AG09309 (cell line): ENCODE measurements at regions not wholly inside any gene's neighbourhood (a gene's known extent, or its start where the extent isn't known, plus 50 kb on each side); places are given as distances from the start of the nearest gene placed in this dataset.

Experiments
- DNase-seq: peaks from one replicate; pipeline ENCODE4 v3.0.0-alpha.2; 2010; ENCODE audit warnings: low read depth
- H3K4me3 ChIP-seq: 2 replicates; pipeline ENCODE4 v1.5.1; 2011; ENCODE audit warnings: mild to moderate bottlenecking, low read depth, low read length, moderate library complexity; ENCODE audit not compliant: control insufficient read depth
- CTCF ChIP-seq: IDR thresholded peaks from 2 replicates; pipeline ENCODE4 v1.5.1; 2011; ENCODE audit warnings: mild to moderate bottlenecking, low read depth, low read length, inconsistent platforms; ENCODE audit not compliant: insufficient read depth, control insufficient read depth; ENCODE audit errors: missing control alignments

DNA sequence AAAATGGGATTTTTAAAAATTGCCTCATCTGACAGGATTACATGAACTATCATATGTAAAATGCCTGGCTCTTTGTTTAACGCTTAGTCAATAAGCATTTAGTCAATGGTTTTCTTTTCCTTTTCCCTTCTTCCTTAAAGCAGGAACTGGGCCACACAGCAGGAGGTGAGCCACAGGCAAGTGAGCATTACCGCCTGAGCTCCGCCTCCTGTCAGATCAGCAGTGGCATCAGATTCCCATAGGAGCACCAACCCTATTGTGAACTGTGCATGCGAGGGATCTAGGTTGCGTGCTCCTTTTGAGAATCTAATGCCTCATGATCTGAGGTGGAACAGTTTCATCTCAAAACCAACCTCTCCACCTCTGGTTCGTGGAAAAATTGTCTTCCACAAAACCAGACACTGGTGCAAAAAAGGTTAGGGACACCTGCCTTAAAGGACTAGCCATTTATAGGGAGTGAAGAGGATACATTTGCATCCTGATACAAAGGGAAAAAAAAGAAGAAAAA is 306.1 kb downstream of the FBXW7 start:
- TF ChIP-seq CTCF, result no peak
- no peak overlapping the region for H3K4me3 ChIP-seq
- no peak for DNase-seq

DNA sequence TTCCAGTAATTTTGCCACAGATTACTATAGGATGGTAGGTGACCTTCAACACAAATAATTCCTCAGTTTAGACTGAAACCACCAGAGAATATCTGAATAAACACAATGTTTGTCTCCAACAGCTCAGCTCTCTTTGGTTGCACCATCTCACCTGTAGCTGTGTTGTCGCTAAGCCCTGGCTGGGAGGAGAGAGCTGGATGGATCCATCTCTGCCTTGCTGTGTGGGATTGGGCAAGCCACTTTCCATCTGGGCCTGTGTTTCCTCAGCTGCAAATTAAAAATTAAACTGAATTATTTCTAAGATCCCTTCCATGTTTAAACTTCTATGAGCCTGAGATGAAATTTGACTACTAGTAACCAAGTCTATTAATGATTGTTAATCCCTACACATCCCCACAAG is 310.2 kb downstream of the FBXW7 start:
- no peak for DNase-seq
- H3K4me3 ChIP-seq, result no peak overlapping the region
- TF ChIP-seq CTCF, result no peak

- no peak for DNase-seq
- no peak overlapping the region for H3K4me3 ChIP-seq
- TF ChIP-seq CTCF, result no peak
These were observed 311.0 kb downstream of the FBXW7 start for GRCh38 chr4:152224721-152225420.

- no peak for TF ChIP-seq CTCF
- DNase-seq, result no peak
- H3K4me3 ChIP-seq, result no peak overlapping the region
These were observed 311.7 kb downstream of the FBXW7 start for GRCh38 chr4:152224223-152224622.

DNA sequence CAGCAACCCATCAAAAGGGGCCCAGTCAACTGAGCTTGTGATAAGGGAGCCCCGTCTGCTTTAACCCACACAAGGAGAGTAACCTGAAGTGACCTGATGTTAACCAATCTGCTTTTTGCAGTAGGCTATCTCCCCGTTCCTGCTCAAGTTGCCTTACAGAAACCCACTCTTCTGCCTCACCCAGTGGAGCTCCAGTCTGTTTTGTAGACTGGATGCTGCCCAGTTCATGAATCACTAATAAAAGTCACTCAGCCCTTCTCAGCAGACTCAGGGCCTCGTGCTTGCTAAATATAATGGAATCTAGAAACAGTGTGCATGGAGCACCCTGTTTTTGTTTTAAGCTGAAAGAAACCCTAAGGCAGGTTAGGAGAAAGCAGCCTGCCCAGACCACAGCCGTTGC is 312.3 kb downstream of the FBXW7 start:
- no peak for TF ChIP-seq CTCF
- no peak for DNase-seq
- no peak overlapping the region for H3K4me3 ChIP-seq

DNA sequence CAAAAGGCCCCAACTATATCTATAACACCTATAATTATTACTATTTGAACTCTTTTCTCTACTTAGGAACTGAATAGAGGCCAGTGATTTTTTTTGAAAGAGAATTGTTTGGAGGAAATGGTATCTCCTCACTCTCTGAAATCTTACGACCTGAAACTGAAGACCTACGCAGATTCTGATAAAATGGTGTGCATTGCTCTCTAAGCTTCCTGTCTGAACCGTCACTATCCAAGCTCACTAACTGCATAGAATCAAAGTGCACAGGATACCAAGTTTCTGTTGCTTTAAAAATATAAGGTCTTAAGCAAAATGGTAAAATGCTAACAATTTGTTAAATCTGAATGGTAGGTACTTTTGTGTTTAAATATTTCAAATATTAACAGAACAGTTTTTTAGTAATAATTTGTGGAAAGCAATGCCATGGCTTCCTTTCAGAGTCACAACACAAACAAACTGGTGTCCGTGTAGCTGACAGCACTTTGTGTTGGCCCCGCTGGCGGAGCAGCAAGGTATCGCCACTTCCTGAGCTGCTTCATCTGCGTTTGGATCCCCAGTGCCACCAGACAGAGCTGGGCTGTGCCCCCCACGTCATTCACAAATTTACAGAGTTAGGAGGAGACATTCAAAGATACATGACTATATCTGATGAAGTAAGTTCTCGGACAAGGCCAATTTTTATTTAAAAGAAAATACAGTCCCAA is 313.9 kb downstream of the FBXW7 start:
- TF ChIP-seq CTCF, result no peak
- no peak for DNase-seq
- no peak overlapping the region for H3K4me3 ChIP-seq
